ENCODE measurements at regions not wholly inside any gene's neighbourhood (a gene's known extent, or its start where the extent isn't known, plus 50 kb on each side); places are given as distances from the start of the nearest gene placed in this dataset.

GRCh38 chr17:73767696-73768095 is 123.5 kb upstream of the SDK2 start:
- Histone ChIP-seq H3K9me2 (replicated peaks; ENCODE audit: low read length) (no peaks in the 10 kb centered on the region), H3K9ac (ENCODE audit: low read length) (no peak overlapping the region), H3K79me2 (ENCODE audit: low read length) (no peaks in the 10 kb centered on the region), H3K4me2 (ENCODE audit: low read length) (no peak overlapping the region), H3K36me3 (ENCODE audit: low read depth, low read length) (no peaks in the 10 kb centered on the region), H3K27ac (ENCODE audit: low read length) (no peak overlapping the region), H3K4me3 (ENCODE audit: low read length) (no peak overlapping the region), H3K4me1 (ENCODE audit: insufficient read depth, low read length) (no peaks in the 10 kb centered on the region), H2AFZ (ENCODE audit: low read length) (no peak overlapping the region), H4K20me1 (ENCODE audit: low read length) (no peaks in the 10 kb centered on the region), H3F3A (ENCODE audit: low read length, unreplicated experiment) (no peaks in the 10 kb centered on the region), H3K9me3 (ENCODE audit: low read length) (no peaks in the 10 kb centered on the region), H3K27me3 (ENCODE audit: low read length) (peaks cover 61% of the 10 kb centered on the region)
- TF ChIP-seq EZH2 (IDR thresholded peaks at IDR 0.05; ENCODE audit: low read length, unreplicated experiment) (no peak), EZH2phosphoT487 (IDR thresholded peaks at IDR 0.05; ENCODE audit: borderline replicate concordance, low read length) (no peak), CTCF (conservative IDR thresholded peaks at IDR 0.05; ENCODE audit: low read depth, low read length) (no peak)
- no peak for ATAC-seq
- no TSS peak for BruUV-seq (replicated peaks)
- intact Hi-C loops (cut with micrococcal nuclease), result no loop called here
- no peak for DNase-seq
- ChIA-PET POLR2A (ENCODE audit: unreplicated experiment) (no interaction called here), CTCF (no interaction called here)

GRCh38 chr17:73768691-73769090 is 124.4 kb upstream of the SDK2 start:
- peaks cover 63% of the 10 kb centered on the region for H3K27me3 ChIP-seq (ENCODE audit: low read length)
- POLR2A ChIA-PET (ENCODE audit: unreplicated experiment), result no interaction called here
- no peak overlapping the region for H3K4me3 ChIP-seq (ENCODE audit: low read length)
- no peak for ATAC-seq
- H3K27ac ChIP-seq (ENCODE audit: low read length), result no peak overlapping the region
- no peaks in the 10 kb centered on the region for H3K4me1 ChIP-seq (ENCODE audit: insufficient read depth, low read length)
- no peak overlapping the region for H3K9ac ChIP-seq (ENCODE audit: low read length)
- no peaks in the 10 kb centered on the region for H4K20me1 ChIP-seq (ENCODE audit: low read length)
- no peak overlapping the region for H3K4me2 ChIP-seq (ENCODE audit: low read length)
- no peak for TF ChIP-seq CTCF (conservative IDR thresholded peaks at IDR 0.05; ENCODE audit: low read depth, low read length)
- no peak for TF ChIP-seq EZH2 (IDR thresholded peaks at IDR 0.05; ENCODE audit: low read length, unreplicated experiment)
- no peak for TF ChIP-seq EZH2phosphoT487 (IDR thresholded peaks at IDR 0.05; ENCODE audit: borderline replicate concordance, low read length)
- H3K9me2 ChIP-seq (replicated peaks; ENCODE audit: low read length), result no peaks in the 10 kb centered on the region
- H2AFZ ChIP-seq (ENCODE audit: low read length), result no peak overlapping the region
- CTCF ChIA-PET, result no interaction called here
- intact Hi-C loops (cut with micrococcal nuclease), result no loop called here
- no peaks in the 10 kb centered on the region for H3K9me3 ChIP-seq (ENCODE audit: low read length)
- BruUV-seq (replicated peaks), result no TSS peak
- H3K79me2 ChIP-seq (ENCODE audit: low read length), result no peaks in the 10 kb centered on the region
- no peak for DNase-seq
- no peaks in the 10 kb centered on the region for H3K36me3 ChIP-seq (ENCODE audit: low read depth, low read length)
- H3F3A ChIP-seq (ENCODE audit: low read length, unreplicated experiment), result no peaks in the 10 kb centered on the region

GRCh38 chr17:73769479-73769878 is 125.2 kb upstream of the SDK2 start:
- intact Hi-C loops (cut with micrococcal nuclease), result no loop called here
- H3K4me1 ChIP-seq (ENCODE audit: insufficient read depth, low read length), result no peaks in the 10 kb centered on the region
- BruUV-seq (replicated peaks), result no TSS peak
- H3K9me3 ChIP-seq (ENCODE audit: low read length), result no peaks in the 10 kb centered on the region
- DNase-seq, result no peak
- H3K79me2 ChIP-seq (ENCODE audit: low read length), result no peaks in the 10 kb centered on the region
- H3K4me3 ChIP-seq (ENCODE audit: low read length), result no peak overlapping the region
- H3F3A ChIP-seq (ENCODE audit: low read length, unreplicated experiment), result no peaks in the 10 kb centered on the region
- H3K9me2 ChIP-seq (replicated peaks; ENCODE audit: low read length), result no peaks in the 10 kb centered on the region
- CTCF ChIA-PET, result no interaction called here
- no peaks in the 10 kb centered on the region for H4K20me1 ChIP-seq (ENCODE audit: low read length)
- H2AFZ ChIP-seq (ENCODE audit: low read length), result no peak overlapping the region
- H3K27me3 ChIP-seq (ENCODE audit: low read length), result peaks cover 59% of the 10 kb centered on the region
- H3K36me3 ChIP-seq (ENCODE audit: low read depth, low read length), result no peaks in the 10 kb centered on the region
- H3K27ac ChIP-seq (ENCODE audit: low read length), result no peak overlapping the region
- H3K4me2 ChIP-seq (ENCODE audit: low read length), result no peak overlapping the region
- H3K9ac ChIP-seq (ENCODE audit: low read length), result no peak overlapping the region
- no peak for ATAC-seq
- POLR2A ChIA-PET (ENCODE audit: unreplicated experiment), result no interaction called here
- no peak for TF ChIP-seq EZH2phosphoT487 (IDR thresholded peaks at IDR 0.05; ENCODE audit: borderline replicate concordance, low read length)
- TF ChIP-seq EZH2 (IDR thresholded peaks at IDR 0.05; ENCODE audit: low read length, unreplicated experiment), result no peak
- TF ChIP-seq CTCF (conservative IDR thresholded peaks at IDR 0.05; ENCODE audit: low read depth, low read length), result no peak

Measured in PC-3 (cell line).